NCI-H2227 (cell line): ENCODE measurements at regions not wholly inside any gene's neighbourhood (a gene's known extent, or its start where the extent isn't known, plus 50 kb on each side); places are given as distances from the start of the nearest gene placed in this dataset.
"Not testable (repeated sequence)": the region's sequence is repeated elsewhere in the genome, so short reads cannot be mapped to it uniquely, and the experiment has no call there.

Experiments used
- DNase-seq: peaks from one replicate; lab custom pipeline; 2025; ENCODE audit not compliant: unreplicated experiment; lab: John Stamatoyannopoulos, UW

DNA sequence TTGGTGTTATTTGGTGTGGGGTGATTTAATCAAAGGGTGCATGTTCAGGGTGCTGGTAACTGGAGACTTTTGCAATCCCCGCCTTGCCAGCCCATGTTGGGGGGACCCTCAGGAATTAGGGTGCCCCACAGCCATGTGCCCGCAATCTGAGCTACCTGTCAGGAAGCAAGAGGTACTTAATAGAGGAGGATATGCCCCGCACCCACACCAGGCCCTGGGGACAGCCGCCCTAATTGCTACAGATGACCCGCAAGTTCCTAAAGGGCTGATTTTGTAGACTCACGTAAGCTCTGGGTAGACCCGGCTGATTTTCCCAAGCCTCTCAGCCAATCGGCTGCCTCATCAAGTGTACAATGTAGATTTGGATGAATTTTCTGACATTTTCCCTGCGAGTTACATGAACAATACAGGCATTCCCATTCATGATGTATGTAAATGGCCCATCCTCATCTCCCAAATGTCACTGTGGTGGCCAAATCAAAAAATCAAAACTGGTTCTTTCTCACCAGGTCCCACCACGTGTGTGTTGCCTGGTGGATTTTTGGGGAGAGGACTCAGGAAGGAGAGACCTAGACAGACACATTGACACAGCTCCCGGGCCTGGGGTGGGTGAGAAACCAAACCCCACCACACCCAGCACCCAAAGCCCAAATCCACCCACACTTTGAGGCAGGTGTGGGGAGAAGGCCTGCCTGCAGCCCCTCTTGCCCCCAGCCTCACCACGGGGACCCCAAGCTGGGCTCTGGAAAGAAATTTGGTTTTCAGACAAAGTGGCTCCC is 119.2 kb upstream of the SPACA7 start:
- DNase-seq: no peak

GRCh38 chr13:112259511-112259910 is 116.6 kb upstream of the SPACA7 start:
- no peak for DNase-seq

DNA sequence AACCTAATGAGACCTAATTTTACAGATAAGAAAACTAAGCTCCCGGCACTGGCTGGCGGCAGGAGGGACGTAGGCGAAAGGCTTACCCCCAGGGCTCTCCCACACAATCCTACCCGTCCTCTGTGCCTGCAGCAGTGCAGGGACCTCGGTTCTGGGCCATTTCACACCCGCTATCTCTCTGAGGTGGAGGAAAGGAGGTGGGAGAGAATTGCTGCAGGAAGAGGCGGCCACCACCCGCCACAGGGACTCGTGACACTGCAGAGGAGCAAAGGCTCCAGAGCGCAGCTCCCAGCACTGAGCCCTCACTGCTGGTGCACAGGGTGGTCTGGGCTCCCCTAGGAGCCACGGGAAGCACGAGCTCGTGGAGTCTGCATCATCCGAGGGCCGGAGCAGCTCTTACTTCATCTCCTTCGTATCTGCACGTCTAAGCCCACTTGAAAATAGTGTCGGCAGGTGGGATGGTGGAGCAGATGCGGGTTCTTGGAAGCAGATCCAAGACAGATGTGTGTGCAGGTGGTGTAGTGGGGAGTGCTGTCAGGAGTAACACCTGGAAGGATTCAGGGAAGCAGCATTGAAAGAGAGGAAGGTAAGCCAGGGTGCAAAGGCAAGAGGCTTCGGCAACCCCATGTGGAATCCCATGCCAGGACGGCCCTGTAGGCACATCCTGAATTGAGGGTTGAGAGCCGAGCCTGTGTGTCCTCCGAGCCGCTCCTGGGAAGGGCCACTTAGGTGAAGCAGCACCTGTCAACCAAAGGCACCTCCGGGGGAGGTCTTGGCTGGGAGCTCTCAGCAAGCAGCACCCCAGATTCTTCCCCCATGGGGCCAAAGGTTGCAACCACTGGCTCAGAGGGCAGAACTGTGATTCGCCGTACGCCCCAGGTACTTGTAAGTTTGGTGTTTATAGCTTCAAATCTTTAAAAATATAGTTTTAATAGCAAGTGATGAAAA is 115.8 kb upstream of the SPACA7 start:
- DNase-seq: no peak

GRCh38 chr13:112261924-112262323 is 114.2 kb upstream of the SPACA7 start:
- no peak for DNase-seq

GRCh38 chr13:112263152-112263551 is 113.0 kb upstream of the SPACA7 start:
- no peak for DNase-seq

DNA sequence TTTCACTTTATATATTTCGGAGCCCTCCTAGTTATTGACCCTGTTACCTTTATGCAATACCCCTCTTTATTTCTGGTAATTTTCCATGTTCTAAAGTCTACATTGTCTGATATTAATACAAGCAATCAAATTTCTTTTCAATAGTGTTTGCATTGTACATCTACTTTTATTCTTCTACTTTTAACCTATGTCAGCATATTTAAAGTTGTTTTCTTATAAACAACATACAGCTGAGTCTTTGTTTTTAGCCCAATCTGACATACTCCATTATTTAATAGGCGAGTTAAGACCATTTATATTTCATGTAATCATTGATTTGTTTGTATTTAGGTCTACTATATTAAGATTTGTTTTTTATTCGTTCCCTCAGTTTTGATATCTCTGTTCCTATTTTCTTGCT is 108.5 kb upstream of the SPACA7 start:
- no peak for DNase-seq

- no peak for DNase-seq
Observed at GRCh38 chr13:112270951-112271350, 105.2 kb upstream of the SPACA7 start.

DNA sequence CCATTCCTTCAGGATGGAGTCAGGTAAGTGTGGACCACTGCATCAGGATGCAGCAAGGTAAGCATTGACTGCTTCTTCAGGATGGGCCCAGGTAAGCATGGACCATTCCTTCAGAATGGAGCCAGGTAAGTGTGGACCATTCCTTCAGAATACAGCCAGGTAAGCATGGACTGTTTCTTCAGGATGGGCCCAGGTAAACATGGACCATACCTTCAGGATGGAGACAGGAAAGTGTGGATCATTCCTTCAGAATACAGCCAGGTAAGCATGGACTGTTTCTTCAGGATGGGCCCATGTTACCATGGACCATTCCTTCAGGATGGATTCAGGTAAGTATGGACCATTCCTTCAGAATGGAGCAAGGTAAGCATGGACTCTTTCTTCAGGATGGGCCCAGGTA is 89.4 kb upstream of the SPACA7 start:
- not testable (repeated sequence) for DNase-seq

DNA sequence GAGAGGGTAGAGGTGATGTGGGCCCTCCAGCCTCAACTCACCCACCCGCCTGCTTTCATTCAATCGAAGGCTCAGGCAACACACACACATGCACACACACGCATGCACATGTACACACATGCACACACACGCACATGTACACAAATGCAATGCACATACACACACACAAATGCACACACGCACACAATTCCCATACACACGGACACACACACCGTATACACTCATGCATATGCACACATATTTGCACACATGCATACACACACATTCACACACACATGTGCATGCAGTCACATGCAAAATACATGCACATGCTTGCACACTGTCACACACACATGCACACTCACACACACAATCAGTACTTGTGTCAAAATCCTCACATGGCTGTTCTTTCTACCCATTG is 55.9 kb upstream of the SPACA7 start:
- no peak for DNase-seq

DNA sequence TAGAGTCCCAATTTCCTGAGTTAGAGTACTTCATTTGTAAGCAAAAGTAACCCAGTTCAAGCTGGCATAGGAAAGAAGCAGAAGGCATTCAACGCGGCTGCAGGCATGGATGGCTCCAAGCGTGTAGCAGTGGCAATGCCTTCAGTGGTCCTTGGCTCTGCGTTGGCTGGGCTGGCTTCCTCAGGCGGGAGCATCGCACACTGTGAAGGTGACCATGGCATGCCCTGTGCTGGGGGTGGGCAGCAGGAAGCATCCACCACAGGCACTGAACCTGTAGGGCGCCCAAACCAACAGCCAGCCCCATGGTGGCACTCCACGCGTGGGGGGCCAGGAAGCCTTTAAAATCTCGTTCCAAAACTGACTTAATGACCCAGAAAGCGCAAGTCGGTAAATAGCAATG is 53.6 kb upstream of the SPACA7 start:
- no peak for DNase-seq

DNA sequence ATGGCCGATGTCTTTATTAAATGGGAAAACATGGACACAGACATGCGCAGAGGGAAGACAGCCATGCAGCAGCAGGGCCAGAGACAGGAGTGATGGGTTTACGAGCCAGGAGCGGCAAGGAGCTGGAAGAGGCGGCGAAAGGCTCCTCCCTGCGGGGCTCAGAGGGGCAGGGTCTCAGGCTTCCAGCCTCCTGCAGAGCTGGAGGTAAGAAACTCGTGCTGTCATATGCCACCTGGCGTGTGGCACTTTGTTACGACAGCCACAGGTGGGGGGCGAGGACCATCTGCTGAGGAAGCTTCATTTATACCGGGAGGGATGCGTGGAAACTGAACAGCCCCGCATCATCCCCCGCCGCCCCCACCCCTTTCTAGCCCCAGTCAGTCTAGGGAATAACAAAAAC is 52.0 kb upstream of the SPACA7 start:
- DNase-seq: peak; percentile 51

DNA sequence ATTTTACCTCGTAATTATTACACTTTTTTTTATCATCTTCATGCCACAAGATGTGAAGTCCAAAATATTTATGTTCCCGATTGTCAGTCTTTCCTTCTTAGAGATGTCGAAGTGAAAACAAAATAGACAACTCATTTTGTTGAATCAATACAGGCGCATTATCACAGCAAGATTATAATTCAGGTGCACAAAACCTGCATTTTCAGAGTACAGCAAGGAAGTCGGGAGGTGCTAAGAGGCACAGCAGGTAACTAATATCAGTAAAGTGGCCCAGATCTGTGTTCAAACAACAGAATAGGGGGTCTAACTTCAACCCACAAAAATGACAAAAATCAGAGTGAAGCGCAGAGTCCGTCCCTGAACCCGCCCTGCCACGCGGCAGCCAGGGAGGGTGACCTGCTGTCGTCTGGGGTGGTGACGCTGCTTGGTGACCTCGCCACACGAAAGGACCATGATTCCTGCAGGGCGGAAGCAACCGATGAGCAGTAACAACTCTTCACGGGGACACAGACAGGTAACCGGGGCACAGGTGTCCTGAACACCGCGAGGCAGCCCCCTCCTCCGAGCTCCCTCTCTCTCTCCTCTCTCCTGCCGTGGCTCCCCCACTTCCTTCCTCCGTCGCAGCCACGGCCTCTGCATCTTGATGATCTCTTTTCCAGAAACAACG is 50.9 kb upstream of the SPACA7 start:
- no peak for DNase-seq

DNA sequence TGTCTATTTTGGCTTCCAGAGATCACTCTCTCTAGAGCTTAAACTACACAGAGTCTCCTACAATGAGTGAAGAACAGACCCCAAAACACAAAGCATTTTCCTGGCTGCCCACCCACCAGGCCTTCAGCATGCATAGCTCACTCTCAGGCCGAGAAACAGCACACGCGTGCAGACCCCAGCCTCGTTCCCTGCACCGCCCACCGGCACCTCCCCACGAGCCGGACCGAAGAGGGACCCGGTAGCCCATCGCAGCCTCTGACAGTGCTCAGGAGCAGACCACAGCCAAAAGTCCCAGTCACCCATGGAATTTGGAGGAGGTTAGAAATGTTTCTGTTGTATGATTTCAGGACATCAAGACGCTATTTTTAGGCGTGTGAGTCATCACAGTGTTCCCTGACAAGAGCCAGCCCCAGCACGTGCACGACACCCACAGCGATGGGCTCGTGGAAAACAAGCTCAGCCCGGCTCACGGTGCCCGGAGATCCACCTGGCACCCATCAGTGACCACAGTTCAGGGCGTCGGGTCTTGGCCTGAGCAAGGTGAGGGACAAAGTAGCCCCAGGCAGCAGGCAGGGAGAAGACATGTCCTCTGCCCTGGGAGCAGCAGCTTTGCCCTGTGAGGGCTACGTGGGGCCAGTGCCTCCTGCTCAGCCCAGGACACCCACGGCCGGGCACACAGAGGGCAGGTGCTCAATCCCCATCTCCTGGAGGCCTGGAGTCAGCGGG is 50.1 kb upstream of the SPACA7 start:
- DNase-seq: no peak
